Stimulated activated naive B cell treated with anti-CD40 and anti-IgM and Interleukin-4, amounts not matched to agents 10 μg/mL and 1 μg/mL and 100 μg/mL, for 72 hours (primary cell): ENCODE measurements at regions not wholly inside any gene's neighbourhood (a gene's known extent, or its start where the extent isn't known, plus 50 kb on each side); places are given as distances from the start of the nearest gene placed in this dataset.
"Not testable (repeated sequence)": the region's sequence is repeated elsewhere in the genome, so short reads cannot be mapped to it uniquely, and the experiment has no call there.

Source experiments
- ATAC-seq, 2 donors: fragments of 150-1000 bp; cut with Tn5 transposase; replicated peaks; 2 replicates each; pipeline ENCODE4 v1.10.0; 2021; ENCODE audit warnings: moderate library complexity in 1 of 2
- DNase-seq: peaks from one replicate; pipeline ENCODE4 v3.0.0; 2021
- H3K27ac Mint-ChIP-seq: one replicate; pipeline ENCODE4 v1.8.0; 2022; ENCODE audit warnings: mild to moderate bottlenecking, mixed read lengths
- H3K27me3 Mint-ChIP-seq, 2 donors: one replicate each; pipeline ENCODE4 v1.8.0; 2022; ENCODE audit warnings: mixed read lengths in 2 of 2
- H3K36me3 Mint-ChIP-seq, 2 donors: one replicate each; pipeline ENCODE4 v1.8.0; 2022; ENCODE audit warnings: mixed read lengths in 2 of 2, mild to moderate bottlenecking in 1 of 2
- H3K4me1 Mint-ChIP-seq, 2 donors: one replicate each; pipeline ENCODE4 v1.8.0; 2022; ENCODE audit warnings: mixed read lengths in 2 of 2, mild to moderate bottlenecking in 1 of 2
- H3K4me3 Mint-ChIP-seq, 2 donors: one replicate each; pipeline ENCODE4 v1.8.0; 2022; ENCODE audit warnings: mild to moderate bottlenecking in 2 of 2, mixed read lengths in 2 of 2, moderate library complexity in 1 of 2
- H3K9me3 Mint-ChIP-seq, 2 donors: one replicate each; pipeline ENCODE4 v1.8.0; 2022; ENCODE audit warnings: mixed read lengths in 2 of 2, mild to moderate bottlenecking in 1 of 2

DNA sequence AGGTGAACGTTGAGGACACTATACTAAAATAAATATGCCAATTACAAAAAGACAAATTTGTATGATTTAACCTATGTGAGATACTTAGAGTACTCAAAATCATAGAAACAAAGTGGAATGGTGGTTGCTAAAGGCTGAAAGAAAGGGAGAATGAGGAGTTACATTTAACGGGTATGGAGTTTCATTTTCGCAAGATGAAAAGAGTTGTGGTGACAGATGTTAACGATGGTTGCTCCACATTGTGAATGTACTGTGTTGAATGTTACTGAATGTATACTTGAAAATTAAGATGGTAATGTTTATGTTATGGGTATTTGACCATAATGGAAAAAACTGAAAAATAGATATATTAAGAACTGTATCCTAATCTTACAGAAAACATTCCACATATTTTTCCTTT, 51.3 kb upstream of the MOCS2 start:
- H3K9me3 Mint-ChIP-seq, result no peaks in the 10 kb centered on the region
- DNase-seq (no peak), ATAC-seq (no peak)
- H3K27me3 Mint-ChIP-seq, result peaks cover 6 to 13% of the 10 kb centered on the region in 2 donors
- no peak overlapping the region for H3K27ac Mint-ChIP-seq
- H3K36me3 Mint-ChIP-seq, result no peaks in the 10 kb centered on the region
- H3K4me3 Mint-ChIP-seq, result no peak overlapping the region
- no peaks in the 10 kb centered on the region for H3K4me1 Mint-ChIP-seq

DNA sequence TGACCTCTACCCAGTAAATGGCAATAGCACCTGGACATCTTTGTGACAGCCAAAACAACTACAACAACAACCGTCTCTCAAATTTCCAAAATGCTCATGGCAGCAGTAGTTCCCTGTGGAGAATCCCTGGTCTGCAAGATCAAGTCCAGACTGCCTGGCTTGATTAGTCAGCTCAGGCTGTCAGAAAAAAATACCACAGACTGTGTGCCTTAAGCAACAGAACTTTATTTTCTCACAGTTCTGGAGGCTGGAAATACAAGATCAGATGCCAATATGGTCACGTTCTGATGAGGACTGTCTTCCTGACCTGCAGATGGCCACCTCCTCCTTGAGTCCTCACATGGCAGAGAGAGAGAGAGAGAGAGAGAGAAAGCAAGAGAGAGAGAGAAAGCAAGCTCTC, 52.3 kb upstream of the MOCS2 start:
- peaks cover 3 to 6% of the 10 kb centered on the region in 2 donors for H3K27me3 Mint-ChIP-seq
- H3K4me1 Mint-ChIP-seq, result no peaks in the 10 kb centered on the region
- ATAC-seq (no peak), DNase-seq (no peak)
- no peaks in the 10 kb centered on the region for H3K9me3 Mint-ChIP-seq
- H3K27ac Mint-ChIP-seq, result no peak overlapping the region
- H3K36me3 Mint-ChIP-seq, result no peaks in the 10 kb centered on the region
- H3K4me3 Mint-ChIP-seq, result no peak overlapping the region

DNA sequence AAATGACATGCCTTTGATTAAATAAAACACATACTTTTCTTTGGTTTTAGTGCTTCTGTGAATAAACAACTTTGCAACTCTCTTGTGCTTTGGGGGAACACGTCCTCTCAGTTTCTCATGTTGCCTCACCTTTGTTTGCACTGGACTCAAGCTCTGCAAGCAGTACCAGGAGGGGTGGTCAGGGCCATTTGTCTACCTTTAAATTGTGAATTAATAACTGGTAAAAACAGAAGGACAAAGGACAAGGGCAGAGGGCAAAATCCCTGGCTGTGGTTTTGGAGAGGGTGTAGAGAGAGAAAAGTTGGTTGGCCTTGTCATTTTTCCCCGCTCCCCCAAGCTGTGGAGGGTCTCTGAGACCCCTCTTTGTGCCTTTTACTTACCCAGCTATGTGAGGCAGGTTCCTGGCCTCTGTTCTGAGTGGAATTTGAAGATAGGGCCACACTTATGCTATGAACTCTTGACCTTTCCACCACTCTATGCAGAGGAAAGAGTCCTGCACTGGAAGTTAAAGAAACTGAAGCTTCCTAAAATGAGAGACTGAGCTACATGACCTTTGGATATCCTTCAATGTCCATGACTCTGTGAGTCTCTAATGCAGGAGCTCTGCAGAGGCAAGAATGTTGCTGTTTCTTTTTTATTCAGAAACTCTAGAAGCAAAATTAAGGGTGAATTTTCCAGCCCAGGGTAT, 55.1 kb upstream of the MOCS2 start:
- ATAC-seq (no peak), DNase-seq (no peak)
- no peaks in the 10 kb centered on the region for H3K4me1 Mint-ChIP-seq
- H3K27me3 Mint-ChIP-seq, result peaks cover 0 to 8% of the 10 kb centered on the region in 2 donors
- no peak overlapping the region for H3K27ac Mint-ChIP-seq
- no peaks in the 10 kb centered on the region for H3K9me3 Mint-ChIP-seq
- no peak overlapping the region for H3K4me3 Mint-ChIP-seq
- H3K36me3 Mint-ChIP-seq, result no peaks in the 10 kb centered on the region

DNA sequence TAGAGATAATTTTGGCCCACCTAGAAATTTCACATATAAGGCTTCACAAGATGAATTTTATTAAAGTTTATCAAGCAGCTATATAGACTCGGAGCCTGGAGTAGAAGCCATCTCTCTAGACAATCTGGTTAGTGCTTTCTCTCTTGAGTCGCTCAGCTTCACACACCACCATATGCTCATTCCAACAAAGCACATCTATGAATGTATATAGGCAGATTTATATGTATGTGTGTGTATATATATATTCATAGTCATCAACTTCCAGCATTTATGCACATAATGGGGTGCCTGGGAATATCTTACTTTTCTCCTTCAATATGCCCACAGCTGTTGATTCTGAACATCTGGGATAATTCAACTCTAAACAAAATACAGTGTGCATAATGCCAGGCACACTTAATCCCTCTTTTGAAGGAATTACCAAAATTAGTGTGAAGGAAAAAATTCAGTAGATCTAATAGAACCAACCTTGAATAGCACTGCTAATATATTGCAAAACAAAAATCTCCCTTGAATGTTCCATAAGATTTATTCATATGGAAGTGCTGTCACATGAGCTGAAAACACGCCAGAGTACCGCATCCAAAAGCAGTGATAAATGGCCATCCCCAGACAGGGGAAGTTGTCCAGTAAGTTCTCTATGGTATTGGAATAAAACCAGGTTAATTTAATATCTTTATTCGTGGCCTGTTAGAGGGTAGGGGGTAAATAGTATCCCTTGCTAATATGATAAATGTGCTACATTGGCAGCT, 56.0 kb upstream of the MOCS2 start:
- Mint-ChIP-seq H3K4me1 (no peaks in the 10 kb centered on the region), H3K9me3 (no peaks in the 10 kb centered on the region), H3K27ac (no peak overlapping the region), H3K4me3 (no peak overlapping the region), H3K27me3 (peaks cover 0 to 8% of the 10 kb centered on the region in 2 donors), H3K36me3 (no peaks in the 10 kb centered on the region)
- DNase-seq (no peak), ATAC-seq (no peak)

DNA sequence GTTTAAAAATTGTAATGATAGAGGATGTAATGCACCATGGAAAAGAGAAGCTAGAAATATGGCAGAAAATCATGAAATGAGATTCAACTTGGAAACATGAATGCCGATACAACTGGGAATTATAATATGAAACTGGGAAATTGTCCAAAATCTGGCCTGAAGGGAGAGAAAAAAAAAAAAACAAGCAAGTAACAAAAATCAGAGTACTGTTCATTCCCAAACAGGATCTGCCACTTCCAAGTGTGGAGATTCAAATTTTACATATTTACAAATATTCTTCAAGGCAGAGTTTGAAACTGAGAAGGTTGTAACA, 56.6 kb upstream of the MOCS2 start:
- H3K27ac Mint-ChIP-seq, result no peak overlapping the region
- DNase-seq (no peak), ATAC-seq (no peak)
- H3K4me1 Mint-ChIP-seq, result no peaks in the 10 kb centered on the region
- H3K9me3 Mint-ChIP-seq, result no peaks in the 10 kb centered on the region
- no peaks in the 10 kb centered on the region for H3K36me3 Mint-ChIP-seq
- H3K4me3 Mint-ChIP-seq, result no peak overlapping the region
- H3K27me3 Mint-ChIP-seq, result peaks cover 0 to 8% of the 10 kb centered on the region in 2 donors

DNA sequence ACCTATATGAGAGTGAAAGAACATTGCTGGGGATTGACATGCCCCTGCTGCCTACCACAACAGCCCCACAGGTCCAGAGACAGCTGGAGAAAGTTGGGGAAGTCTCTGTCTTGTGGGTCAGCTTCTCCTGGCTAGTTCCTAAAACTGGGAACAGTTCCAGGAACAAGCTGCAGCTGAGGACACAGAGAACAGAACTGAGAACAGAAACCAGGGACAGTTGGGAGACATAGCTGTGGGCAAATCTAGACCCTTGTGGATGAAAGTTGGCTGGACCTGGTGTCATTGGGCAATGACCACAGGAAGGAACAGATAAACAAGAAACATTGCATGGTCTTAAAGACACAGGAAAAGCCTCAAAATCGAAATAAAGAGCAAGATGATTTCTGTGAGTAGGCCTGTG, 58.3 kb upstream of the MOCS2 start:
- Mint-ChIP-seq H3K27me3 (peaks cover 0 to 12% of the 10 kb centered on the region in 2 donors), H3K4me3 (no peak overlapping the region), H3K4me1 (no peaks in the 10 kb centered on the region), H3K27ac (no peak overlapping the region), H3K36me3 (no peaks in the 10 kb centered on the region), H3K9me3 (no peaks in the 10 kb centered on the region)
- ATAC-seq (no peak), DNase-seq (no peak)

DNA sequence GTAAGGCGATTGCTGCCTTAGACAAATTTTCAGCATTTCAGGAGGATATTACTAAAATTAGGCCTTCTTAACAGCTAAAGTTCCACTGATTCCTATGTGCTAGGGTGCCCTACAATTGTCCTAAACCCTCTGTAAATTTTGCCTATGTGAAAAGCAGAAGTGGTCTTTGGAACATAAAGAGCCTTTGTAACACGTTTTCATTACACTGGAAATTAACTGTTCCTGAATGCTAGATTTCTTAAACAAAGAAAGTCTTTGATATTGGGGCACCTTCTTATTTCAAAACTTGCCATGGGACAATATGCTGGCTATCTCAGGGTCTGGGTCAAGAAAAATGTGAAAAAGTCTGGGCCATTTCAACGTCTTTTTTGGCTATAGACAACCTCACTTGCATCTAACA, 60.4 kb upstream of the MOCS2 start:
- H3K9me3 Mint-ChIP-seq, result peaks cover 0 to 2% of the 10 kb centered on the region in 2 donors
- H3K4me3 Mint-ChIP-seq, result no peak overlapping the region
- H3K27ac Mint-ChIP-seq, result no peak overlapping the region
- no peak for DNase-seq
- peaks cover 4 to 11% of the 10 kb centered on the region in 2 donors for H3K27me3 Mint-ChIP-seq
- no peak for ATAC-seq
- H3K36me3 Mint-ChIP-seq, result no peaks in the 10 kb centered on the region
- no peaks in the 10 kb centered on the region for H3K4me1 Mint-ChIP-seq

DNA sequence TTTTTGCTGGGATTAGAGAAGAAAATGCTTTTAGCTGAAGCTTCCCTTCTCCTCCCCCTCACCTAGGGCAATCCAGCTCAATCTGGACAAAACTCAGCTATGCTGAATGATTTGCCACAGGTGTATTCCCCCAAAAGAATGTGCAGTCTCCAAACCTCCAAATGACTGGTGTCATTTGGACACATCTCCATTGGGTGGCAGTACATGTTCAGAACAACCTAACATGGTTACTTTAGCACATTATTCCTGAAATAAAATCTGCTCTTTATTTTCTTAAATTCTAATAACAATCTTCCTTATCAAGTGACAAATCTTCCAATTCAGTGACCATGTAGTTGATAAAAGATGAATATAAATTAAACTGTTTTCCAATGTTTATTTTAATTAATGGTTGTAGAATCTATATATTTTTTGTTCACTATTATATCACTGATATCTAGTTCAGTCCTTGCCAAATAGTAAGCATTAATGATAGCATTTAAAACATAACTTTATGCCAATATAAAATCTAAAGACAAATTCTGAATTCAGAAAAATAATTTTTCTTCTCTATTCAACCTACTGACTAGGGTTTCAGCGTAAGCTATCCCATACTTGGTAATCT, 61.3 kb upstream of the MOCS2 start:
- Mint-ChIP-seq H3K4me3 (no peak overlapping the region), H3K27ac (no peak overlapping the region), H3K4me1 (no peaks in the 10 kb centered on the region), H3K27me3 (peaks cover 4 to 12% of the 10 kb centered on the region in 2 donors), H3K36me3 (no peaks in the 10 kb centered on the region), H3K9me3 (peaks cover 3% of the 10 kb centered on the region in 2 donors)
- ATAC-seq (peak; percentile 49 to 61), DNase-seq (no peak)

DNA sequence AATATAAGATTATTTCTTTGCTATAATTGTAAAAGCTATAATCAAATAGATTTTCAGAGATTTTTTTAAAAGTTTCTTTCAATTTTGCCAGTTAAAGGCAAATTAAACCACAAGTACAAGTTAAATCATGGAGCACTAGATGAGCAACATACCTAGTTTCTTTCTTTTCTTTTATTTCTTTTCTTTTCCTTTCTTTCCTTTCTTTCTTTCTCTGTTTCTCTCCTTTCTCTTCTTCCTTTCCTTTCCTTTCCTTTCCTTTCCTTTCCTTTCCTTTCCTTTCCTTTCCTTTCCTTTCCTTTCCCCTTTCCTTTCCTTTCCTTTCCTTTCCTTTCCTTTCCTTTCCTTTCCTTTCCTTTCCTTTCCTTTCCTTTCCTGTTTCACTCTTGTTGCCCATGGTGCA, 62.5 kb upstream of the MOCS2 start:
- DNase-seq, H3K9me3 Mint-ChIP-seq, ATAC-seq, H3K36me3 Mint-ChIP-seq, H3K27ac Mint-ChIP-seq, H3K4me3 Mint-ChIP-seq, H3K4me1 Mint-ChIP-seq: not testable (repeated sequence)
- H3K27me3 Mint-ChIP-seq, result peaks cover 4 to 12% of the 10 kb centered on the region in 2 donors

DNA sequence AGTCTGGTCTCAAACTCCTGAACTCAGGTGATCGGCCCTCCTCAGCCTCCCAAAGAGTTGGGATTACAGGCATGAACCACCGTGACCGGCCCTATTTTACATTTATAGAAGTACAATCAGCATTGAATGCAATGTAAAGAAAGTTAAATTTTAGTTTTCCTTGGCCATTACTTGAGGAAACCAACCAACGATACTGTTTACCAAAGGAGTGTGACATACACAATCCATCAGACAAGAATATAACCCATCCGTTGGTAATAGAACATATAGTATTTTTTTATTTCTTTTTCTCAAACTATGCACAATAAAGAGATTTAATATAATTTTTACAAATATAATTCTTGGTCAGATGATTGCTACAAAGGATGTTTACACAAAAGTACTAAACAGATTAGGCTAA, 63.1 kb upstream of the MOCS2 start:
- H3K27ac Mint-ChIP-seq, result no peak overlapping the region
- no peaks in the 10 kb centered on the region for H3K4me1 Mint-ChIP-seq

DNA sequence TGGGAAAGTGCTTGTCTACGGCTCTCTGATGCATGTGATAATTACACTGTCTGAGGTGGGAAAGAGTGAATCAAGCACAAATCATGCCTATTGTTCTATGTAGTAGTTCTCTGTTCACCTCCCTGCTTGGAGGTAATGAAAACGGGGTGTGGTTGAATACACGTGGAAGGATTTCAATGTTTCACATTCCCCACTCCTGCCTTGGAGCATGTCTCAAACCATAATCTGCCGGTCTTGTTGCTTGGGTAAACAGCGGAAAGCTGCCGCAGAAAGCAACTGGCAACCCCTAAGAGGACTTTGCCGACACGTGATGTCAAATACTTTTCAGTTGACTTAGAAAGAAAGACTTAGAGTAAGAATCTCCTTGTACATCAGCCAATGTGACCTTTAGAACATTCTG, 63.5 kb upstream of the MOCS2 start:
- Mint-ChIP-seq H3K27ac (no peak overlapping the region), H3K27me3 (peaks cover 4 to 7% of the 10 kb centered on the region in 2 donors), H3K36me3 (no peaks in the 10 kb centered on the region), H3K4me1 (no peaks in the 10 kb centered on the region), H3K4me3 (no peak overlapping the region), H3K9me3 (peaks cover 3% of the 10 kb centered on the region in 2 donors)
- ATAC-seq, result no peak
- no peak for DNase-seq

More for the DNA sequence above, 63.1 kb upstream of the MOCS2 start:
- peaks cover 4 to 10% of the 10 kb centered on the region in 2 donors for H3K27me3 Mint-ChIP-seq
- H3K9me3 Mint-ChIP-seq, result peaks cover 3% of the 10 kb centered on the region in 2 donors
- H3K36me3 Mint-ChIP-seq, result no peaks in the 10 kb centered on the region
- H3K4me3 Mint-ChIP-seq, result no peak overlapping the region
- no peak for ATAC-seq
- no peak for DNase-seq

DNA sequence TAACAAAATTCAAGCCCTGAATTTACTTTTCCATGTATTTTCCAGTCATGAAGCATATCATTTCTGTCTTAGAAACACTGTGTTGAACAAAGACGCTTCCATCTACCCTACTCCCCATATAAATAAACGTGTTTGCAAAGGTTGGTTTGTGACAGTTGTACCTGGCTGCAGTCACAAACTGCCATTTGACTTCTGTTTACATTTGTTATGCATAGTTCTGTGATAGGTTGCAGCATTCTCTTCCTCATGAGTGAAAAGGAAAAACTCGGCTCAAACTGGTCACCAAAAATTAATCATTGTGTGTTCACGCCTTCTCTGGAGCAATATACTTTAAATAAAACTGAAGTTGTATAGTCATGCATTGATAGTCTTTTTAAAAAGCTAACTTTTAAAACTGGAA, 69.3 kb upstream of the MOCS2 start:
- no peaks in the 10 kb centered on the region for H3K36me3 Mint-ChIP-seq
- no peak for DNase-seq
- H3K27ac Mint-ChIP-seq, result no peak overlapping the region
- H3K4me1 Mint-ChIP-seq, result no peaks in the 10 kb centered on the region
- no peak overlapping the region for H3K4me3 Mint-ChIP-seq
- no peak for ATAC-seq
- H3K9me3 Mint-ChIP-seq, result peaks cover 3 to 5% of the 10 kb centered on the region in 2 donors
- peaks cover 3 to 4% of the 10 kb centered on the region in 2 donors for H3K27me3 Mint-ChIP-seq

DNA sequence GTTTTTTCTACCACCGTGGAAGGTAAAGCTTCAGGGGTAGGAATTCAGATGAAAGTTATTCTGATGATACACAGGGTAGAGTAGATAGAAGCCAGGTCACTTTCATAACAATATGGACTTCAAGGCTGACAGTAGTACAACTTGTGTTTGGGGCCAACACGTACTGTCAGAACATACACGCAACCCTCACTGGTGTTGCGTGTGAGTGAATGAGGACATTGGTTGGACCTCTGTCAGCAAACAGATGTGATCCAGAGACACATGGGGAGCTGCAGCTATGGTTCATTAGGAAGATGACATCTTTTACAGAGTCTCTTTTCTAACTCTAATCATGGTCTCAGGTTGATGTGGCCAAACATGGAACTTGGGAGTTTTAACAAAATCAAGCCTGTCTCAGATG, 70.1 kb upstream of the MOCS2 start:
- DNase-seq, result no peak
- no peak for ATAC-seq
- Mint-ChIP-seq H3K4me1 (no peaks in the 10 kb centered on the region), H3K36me3 (no peaks in the 10 kb centered on the region), H3K4me3 (no peak overlapping the region), H3K27ac (no peak overlapping the region), H3K9me3 (peaks cover 3 to 5% of the 10 kb centered on the region in 2 donors), H3K27me3 (peaks cover 0 to 3% of the 10 kb centered on the region in 2 donors)

DNA sequence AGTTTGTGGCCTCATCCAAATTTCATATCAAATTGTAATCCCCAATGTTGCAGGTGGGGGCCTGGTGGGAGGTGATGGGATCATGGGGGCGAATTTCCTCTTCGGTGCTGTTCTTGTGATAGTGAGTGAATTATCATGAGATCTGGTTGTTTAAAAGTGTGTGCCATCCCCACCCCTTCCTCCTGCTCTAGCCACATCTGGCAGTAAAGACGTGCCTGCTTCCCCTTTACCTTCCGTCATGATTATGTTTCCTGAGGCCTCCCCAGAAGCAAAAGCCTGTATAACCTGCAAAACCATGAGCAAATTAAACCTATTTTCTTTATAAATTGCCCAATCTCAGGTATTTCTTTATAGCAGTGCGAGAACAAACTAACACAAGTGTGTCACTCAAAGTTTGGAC, 71.0 kb upstream of the MOCS2 start:
- Mint-ChIP-seq H3K4me3 (no peak overlapping the region), H3K27me3 (no peaks in the 10 kb centered on the region), H3K36me3 (no peaks in the 10 kb centered on the region), H3K4me1 (no peaks in the 10 kb centered on the region), H3K9me3 (peaks cover 0 to 3% of the 10 kb centered on the region in 2 donors), H3K27ac (no peak overlapping the region)
- ATAC-seq (no peak), DNase-seq (no peak)

DNA sequence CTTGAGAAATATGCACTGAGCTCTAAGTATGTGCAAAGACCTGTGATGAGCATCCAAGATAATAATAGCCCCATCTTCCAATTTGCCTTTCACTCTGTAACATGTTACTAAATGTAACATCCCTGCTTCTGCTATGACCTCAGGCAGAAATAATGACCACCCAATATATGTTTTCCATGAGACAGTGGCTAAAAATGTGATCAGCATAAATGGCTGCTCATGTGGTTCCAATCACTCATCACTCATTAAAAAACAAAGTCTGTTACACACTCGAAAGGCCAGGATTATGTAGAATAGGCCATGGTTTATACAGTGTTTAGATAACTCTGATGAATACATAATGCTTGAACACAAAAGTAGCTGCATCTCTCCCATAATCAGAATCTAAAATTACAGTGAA, 71.4 kb upstream of the MOCS2 start:
- ATAC-seq, result no peak

More for the DNA sequence above, 71.4 kb upstream of the MOCS2 start:
- DNase-seq, result no peak
- no peak overlapping the region for H3K27ac Mint-ChIP-seq
- peaks cover 4% of the 10 kb centered on the region in 2 donors for H3K9me3 Mint-ChIP-seq
- H3K4me3 Mint-ChIP-seq, result no peak overlapping the region
- H3K36me3 Mint-ChIP-seq, result no peaks in the 10 kb centered on the region
- no peaks in the 10 kb centered on the region for H3K4me1 Mint-ChIP-seq
- no peaks in the 10 kb centered on the region for H3K27me3 Mint-ChIP-seq
